ENCODE measurements at regions not wholly inside any gene's neighbourhood (a gene's known extent, or its start where the extent isn't known, plus 50 kb on each side); places are given as distances from the start of the nearest gene placed in this dataset.
"Not testable (repeated sequence)": the region's sequence is repeated elsewhere in the genome, so short reads cannot be mapped to it uniquely, and the experiment has no call there.

DNA sequence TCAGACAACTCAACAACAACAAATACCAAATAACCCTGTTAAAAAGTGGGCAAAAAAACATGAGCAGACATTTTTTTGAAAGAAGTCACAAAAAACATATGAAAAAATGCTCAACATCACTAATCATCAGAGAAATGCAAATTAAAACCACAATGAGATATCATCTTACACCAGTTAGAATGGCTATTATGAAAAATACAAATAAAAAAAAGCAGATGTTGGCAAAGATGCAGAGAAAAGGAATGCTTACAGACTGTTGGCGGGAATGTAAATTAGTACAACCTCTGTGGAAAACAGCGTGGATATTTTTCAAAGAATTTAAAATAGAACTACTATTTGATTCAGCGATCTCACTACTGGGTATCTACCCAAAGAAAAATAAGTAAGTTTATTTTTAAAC lies 114.0 kb downstream of the SLC38A4 start:
- no peak for DNase-seq

DNA sequence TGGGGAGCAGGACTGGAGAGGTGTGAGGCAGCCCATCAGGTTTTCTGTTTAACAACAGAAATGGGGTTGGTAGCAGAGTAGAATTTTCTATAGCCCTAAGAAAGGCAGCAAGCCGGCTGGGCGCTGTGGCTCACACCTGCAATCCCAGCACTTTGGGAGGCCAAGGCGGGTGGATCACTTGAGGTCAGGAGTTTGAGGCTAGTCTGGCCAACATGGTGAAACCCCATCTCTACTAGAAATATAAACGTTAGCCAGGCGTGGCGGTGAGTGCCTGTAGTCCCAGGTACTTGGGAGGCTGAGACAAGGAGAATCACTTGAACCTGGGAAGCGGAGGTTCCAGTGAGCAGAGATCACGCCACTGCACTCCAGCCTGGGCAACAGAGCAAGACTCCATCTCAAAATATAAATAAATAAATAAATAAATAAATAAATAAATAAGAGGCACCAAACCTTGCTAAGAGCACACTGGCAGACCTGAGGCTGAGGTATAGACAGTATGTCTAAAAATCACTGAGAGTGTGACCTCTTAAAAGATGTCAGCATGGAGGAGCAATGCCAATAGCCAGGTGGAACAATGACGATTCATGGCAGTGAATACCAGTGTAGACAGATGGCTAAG lies 115.6 kb downstream of the SLC38A4 start:
- no peak for DNase-seq

DNA sequence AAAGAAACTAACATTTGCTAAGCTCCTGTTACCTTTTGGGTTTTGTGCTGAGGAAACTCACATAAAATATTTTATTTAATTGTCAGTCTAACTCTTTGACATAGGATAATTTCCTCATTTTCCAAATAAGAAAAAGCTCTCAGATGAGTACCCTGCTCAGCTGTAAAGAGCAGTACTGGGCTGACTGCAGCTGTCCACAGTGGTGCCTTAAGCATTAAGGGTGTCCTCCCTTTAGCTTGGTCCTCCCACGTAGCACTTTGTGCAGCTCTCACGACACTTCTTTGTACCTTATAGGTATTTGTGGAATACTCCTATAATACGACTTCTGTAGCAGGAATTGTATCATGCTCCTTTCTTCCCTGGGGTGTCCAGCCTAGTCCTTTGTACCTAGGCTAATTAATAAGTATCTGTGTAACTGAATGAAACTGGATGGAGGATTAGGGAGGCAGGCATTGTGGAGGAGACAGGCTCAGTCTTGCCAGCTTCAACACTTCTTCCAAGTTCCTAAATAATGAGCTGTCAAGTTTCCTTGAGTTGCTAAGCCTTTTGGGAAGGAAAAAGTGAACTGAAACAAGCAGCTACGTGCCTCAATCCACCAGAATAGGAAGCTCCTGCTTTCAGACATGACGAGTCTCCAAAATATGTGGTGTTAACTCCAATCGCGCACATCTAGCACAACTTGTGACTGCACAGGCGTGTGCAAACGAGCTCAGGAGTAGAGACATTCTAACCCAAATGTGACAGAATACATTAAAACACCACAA lies 123.0 kb downstream of the SLC38A4 start:
- peak; percentile 88 for DNase-seq

DNA sequence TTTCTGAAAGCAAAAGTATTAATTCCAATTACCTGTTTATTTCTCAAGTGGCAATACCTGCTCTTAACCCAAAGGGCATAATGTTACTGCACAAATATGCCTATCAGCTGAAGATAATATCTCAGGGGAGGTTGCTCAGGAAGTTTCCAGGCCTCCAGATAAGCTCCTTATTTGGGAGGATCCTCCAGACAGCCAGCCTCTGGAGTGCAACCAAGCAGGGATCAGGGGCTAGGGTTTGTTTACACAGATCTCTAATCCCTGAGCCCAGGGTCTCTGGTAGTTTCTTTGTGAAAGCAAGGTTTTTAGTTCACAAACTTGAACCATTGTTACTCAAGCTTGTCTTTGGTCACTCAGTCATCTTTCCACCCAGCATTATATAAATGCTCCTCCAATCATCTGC lies 124.4 kb downstream of the SLC38A4 start:
- DNase-seq: no peak

DNA sequence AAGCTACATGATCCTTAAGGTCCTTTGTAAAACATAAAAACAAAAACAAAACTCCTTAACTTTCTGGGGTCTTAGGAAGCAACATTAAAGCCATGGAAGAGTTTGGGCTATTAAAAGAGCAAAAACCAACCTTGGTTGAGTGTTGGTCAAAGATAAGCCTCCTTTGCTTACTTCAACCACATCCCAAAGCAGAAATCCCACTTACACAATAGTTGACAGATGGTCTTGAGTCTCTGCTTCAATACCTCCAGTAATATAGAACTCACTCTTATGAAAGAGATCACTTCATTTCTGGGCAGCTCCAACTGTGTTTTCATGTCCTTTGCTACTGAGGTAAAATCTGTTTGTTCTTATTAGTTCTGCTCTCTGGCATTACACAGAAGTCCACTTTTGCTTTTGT lies 125.8 kb downstream of the SLC38A4 start:
- no peak for DNase-seq

DNA sequence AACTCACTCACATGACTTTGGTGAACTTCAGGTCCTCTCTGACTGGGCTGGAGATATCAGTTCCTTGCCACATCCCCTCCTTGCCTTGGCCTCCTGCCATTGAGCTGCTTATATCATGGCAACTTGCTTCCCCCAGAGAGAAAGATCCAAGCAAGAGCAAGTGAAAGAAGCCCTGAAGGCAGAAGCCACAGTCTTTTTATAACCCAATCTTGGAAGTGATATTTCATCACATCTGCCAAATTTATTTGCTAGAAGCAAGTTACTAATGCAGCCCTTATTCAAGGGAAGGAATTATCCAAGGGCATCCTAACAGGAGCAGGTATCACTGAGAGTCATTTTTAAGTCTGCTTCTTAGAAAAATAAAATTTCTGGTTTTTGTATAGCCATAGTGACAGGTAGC lies 127.8 kb downstream of the SLC38A4 start:
- DNase-seq: no peak

DNA sequence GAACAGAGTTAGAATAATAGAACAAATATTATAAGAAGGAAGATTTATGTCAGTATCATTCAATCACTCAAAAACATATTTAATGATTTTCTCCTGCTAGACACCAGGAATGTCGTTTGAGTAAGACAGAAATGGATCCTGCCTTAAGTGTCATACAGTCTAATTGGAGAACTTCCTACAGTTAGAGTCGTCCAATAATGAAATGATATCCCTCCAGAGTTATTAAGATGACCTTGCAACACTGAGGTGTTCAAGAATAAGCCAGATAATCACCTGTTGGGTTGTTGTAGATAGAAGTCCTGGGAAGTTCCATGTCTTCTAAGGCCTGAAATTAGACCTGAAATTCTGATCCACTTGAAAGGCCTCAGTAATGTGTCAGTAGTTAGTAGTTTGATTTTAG lies 132.3 kb downstream of the SLC38A4 start:
- no peak for DNase-seq

DNA sequence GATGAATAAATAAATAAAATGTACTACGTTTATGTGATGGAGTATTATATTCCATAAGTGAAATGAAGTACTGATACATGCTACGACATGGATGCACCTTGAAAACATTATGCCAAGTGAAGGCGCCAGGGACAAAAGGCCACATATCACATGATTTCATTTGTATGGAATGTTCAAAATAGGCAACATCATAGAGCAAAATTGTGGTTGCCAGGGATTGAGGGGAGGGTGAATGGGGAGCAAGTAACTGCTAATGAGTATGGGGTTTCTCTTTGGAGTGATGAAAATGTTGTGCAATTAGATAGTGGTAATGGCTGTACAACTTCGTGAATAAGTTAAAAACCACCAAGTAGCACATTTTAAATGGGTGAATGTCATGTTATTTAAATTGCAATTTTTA lies 132.8 kb downstream of the SLC38A4 start:
- DNase-seq: no peak

DNA sequence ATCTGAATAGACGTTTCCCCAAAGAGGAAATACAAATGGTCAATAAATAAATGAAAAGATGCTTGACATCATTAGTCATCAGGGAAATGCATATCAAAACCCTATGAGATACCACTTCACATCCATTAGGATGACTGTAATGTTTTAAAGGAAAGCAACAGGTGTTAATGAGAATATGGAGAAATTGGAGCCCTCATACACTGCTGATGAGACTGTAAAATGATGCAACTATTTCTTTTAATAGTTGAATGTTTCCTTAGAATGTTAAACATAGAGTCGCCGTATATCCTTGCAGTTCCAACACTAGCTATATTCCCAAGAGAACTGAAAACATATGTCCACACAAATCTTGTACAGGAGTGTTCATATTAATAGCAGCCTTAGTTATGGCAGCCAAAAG lies 133.2 kb downstream of the SLC38A4 start:
- no peak for DNase-seq

DNA sequence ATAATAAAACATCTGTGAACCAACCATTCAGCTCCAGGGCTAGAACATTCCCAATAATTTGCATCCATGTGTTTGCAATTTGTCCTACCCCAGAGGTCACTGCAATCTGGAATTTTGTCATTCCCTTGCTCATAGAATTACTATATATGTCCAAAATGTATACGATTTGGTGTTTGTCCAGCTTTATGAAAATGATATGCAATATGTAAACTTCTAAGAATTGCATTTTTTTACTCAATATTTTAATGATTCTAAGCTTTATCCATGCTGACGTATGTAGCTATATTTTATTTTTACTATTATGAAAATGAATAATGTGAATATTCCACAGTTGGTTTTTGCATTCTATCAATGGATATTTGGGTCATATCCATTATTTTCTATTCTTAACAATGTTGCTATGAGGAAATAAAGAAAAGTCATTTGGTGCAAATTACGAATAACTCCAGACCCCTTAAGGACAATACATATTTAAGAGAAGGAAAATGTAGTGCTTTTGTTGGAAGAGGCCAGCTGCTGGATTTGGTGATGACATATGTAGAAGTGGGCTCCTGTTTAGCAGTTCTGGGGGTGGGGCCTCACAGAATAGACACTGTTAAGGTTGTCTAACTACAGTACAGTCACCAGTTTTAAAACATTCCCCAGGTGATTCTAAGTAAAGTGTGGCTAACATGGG lies 139.4 kb downstream of the SLC38A4 start:
- DNase-seq: no peak

DNA sequence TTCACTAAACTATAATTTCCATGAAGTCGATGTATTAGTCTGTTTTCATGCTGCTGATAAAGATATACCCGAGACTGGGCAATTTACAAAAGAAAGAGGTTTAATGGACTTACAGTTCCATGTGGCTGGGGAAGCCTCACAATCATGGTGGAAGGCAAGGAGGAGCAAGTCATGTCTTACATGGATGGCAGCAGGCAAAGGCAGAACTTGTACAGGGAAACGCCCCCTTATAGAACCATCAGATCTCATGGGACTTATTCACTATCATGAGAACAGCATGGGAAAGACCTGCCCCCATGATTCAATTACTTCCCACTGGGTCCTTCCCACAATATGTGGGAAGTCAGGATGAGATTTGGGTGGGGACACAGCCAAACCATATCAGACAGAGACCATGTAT lies 141.6 kb downstream of the SLC38A4 start:
- not testable (repeated sequence) for DNase-seq

DNA sequence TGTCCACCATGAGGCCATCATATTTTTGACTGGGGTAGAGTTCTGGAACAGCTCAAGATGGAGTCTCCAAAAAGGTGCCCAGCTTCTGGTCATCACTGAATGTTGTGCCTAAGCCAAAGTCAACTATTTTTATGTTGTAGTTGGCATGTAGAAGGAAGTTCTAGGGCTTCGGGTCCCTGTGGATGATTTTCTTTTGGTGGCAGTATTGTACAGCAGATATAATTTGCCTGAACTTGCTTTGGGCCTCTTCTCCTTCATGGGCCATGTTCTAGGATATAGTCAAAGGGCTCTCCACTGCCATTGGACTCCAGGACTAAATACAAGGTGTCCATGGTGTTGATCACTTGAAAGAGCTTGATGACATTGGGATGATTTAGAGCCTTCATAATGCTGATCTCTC lies 143.6 kb downstream of the SLC38A4 start:
- no peak for DNase-seq

DNA sequence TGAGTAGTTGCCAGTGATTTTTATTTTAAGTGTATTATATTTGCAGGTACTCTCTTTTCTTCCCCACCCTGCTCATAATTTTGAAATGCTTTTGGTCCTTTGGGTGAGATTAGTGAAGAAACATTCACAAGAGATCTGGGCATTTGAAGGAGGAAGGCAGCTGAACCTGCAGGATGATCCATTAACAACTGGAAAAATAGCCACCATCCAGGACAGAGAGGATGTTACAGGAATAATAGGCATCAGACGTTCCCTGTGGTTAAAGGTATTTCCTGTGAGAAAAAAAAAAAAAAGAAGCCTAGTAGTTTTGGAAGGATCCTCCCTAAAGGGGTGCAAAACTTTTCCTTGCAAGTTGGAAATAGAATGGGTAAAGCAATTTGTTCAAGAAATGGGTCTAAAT lies 145.3 kb downstream of the SLC38A4 start:
- no peak for DNase-seq

DNA sequence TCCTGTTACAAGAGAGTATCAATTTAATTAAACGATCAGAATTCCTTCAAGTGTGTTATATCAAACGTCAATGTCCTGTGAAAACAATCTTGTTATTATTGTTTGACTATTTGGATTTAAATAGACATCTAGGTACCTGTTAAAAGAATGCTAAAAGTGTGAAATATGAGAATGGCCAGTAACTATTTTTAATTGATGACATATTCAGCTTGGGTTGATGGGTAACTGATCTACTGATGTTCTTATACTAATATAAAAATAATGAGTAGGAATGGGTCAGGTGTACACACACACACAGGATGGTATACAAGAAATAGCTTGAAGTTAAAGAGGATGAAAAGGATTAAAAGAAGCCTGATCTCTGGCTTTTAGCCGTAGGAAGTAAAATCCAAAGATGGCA lies 146.0 kb downstream of the SLC38A4 start:
- no peak for DNase-seq

DNA sequence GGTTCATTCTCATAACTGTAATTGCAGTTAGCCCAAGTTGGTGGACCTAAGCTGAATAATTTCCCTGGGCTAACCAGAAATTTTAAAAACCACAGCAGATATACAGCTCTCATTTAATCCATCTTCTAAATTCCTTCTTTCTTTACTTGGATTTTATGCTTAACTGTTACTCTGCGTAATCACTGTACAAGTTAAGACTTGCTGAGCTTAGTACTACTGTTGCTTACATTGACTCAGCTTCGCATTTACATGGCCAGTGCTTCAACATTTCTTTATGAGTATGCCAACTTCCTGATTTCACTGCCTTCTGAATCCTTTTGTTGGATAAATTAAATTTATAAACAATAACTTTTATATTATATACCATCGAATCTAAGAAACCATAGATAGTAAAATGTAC lies 147.4 kb downstream of the SLC38A4 start:
- no peak for DNase-seq

DNA sequence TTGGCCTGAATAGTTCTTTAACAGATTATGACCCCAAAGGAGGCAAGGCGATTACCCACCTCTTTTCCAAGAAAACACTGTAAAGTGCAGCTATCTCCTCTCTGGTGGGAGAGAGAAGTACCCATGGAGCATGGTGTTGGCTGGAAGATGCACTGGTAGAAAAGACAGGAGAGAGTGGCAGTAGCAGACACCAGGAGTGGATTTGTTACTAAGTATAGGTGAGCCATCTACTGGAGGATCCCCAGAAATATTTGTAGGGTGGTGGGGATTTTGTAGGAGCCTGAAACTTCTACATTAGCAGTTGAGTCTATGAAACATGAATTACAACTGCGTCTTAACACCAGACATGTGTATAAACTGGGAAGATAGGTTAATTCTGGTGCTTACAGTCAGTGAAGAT lies 148.0 kb downstream of the SLC38A4 start:
- DNase-seq: peak; percentile 32

DNA sequence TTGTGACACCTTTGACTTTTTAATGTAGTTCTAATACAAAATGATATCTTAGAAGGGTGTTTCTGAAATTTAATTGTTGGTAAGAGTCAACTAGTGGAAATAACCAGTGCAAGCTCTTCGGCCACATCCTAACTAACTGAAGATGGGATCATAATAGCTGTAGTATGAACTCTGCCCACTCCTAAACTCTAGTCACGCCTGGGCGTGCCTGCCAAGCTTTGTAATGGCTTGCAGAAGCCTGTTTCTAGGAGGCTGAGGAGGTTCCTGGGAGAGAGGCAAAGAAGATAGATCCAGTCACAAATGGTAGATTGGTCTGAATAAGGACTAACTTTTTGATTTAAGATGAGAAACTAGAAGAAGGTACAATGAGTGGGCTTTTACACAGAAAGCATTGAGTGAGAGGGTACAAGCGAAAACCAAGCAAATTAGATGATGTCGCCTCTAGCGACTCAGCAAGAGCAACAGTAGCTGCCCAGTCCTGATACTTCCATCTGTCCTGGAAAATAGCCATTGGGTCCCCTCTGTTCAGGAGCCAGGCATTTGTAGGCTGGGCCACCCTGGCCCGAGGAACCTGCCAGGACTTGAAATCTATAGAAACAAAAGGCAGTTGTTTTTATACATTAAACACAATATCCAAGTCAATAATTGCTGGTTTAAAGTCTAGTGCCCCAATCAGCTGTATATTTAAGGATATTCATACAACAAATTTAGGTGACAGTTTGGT lies 148.8 kb downstream of the SLC38A4 start:
- no peak for DNase-seq

DNA sequence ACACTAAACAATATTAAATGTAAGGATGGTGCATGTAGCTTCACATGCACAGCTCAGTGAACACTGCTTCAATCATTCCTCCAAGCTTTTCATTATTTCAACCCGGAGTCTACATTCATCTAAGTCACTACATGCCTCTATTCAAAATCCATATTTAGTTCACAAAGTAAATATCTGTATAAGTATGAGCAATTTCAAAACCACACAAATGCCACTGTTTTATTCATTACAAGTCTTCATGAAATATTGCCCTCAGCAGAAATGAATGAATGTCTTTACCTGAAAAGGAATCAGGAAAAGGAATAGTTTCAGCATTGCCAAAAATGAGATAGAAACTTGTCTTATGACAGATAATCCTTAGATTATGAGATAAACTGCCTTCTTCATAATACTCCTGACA lies 149.4 kb downstream of the SLC38A4 start:
- DNase-seq: no peak

DNA sequence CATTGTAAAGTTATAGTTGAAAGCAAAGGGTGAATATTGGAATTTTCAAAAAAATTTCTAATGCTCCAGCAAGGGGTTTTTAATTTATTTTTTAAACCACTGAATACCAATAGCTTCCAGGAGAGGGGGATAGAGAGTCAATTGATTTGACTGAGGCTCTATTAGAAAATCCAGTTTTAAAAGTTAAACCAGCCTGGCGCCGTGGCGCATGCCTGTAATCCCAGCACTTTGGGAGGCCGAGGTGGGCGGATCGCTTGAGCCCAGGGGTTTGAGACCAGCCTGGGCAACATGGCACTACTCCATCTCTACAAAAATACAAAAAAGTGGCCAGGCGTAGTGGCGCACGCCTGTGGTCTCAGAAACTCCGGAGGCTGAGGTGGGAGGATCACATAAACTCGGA lies 150.1 kb downstream of the SLC38A4 start:
- DNase-seq: no peak

DNA sequence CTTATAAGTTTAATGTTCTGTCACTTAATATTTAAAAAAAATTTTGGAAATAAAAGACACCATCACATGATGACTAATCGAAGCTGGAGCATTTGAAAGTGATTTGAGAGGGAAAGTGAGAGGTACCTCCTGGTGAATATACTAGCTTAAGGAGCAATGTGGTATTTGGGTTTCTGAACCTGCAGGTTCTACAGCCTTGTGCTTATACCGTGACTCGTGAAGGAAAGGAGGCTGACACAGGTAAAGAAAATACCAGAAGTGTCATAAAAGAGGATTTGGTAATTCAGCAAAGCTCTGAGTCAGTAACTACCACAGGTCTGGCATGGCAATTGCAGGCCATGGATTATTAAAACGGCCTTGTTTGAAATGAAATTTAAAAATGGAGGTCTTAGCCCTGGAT lies 151.0 kb downstream of the SLC38A4 start:
- DNase-seq: peak; percentile 7

DNA sequence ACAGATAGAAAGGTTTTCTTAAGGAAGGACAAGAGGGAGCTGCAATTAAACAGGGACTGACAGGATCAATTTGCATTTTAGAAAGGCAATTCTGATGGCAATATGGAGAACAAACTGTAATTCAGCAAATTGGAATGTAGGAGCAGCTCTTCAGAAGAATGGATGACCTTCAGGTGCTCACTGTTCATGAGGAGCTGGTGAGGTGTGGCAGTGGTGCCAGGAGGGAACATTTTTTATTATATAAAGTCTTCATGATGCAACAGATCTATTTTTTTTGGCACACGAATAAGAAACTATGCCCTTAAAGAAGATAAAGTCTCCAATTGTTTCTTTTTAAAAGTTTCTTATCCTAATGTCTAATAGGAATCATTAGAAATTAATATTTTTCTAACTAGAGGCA lies 151.7 kb downstream of the SLC38A4 start:
- no peak for DNase-seq

DNA sequence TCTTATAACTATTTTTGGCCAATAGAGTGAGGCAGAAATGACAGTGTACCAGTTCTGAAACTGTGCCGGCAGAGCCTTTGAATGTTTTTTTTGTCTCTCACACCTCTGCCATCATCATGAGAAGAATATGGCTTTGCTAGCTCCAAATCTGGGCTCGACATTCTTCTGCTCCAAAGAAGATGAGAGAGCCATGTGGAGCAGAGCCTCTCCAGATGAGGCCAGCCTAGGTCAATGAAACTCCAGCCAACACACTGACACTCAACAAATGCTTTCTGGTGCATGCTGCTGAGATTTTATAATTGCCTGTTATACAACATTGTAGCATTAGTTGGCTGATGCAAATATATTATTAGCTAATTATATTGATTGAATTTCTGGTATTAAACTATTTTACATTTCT lies 154.7 kb downstream of the SLC38A4 start:
- no peak for DNase-seq

DNA sequence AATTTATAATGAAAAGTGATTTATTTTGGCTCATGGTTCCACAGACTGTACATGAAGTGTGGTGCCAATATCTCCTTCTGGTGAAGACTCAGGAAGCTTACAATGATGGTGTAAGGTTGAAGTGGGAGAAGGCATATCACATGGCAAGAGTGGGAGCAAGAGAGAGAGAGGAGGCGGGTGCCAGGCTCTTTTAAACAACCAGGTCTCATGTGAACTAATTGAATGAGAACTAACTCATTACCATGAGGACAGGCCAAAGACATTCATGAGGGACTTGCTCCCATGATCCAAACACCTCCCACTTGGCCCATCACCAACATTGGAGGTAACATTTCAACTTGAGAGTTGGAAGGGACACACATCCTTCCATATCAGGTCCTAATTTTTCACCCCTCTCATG lies 155.2 kb downstream of the SLC38A4 start:
- DNase-seq: no peak

DNA sequence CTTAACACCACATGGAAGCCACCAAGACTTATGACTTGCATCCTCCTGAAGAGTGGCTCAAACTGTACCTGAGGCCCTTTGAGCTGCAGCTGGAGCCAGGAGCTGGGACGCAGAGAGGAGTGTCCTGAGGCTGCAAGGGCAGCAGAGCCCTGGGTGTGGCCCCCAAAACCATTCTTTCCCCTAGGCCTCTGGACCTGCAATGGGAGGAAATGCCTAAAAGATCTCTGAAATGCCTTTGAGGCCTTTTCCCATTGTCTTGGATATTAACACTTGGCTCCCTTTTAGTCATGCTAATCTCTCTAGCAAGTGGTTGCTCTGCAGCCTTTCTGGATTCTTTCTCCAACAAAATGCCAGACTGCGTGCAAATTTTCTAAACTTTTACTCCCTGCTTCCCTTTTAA lies 156.1 kb downstream of the SLC38A4 start:
- no peak for DNase-seq
